C1 segment of cervical spinal cord (tissue), 14 donors: ENCODE measurements at regions not wholly inside any gene's neighbourhood (a gene's known extent, or its start where the extent isn't known, plus 50 kb on each side); places are given as distances from the start of the nearest gene placed in this dataset.

Source experiments
- DNase-seq, 14 donors: peaks; one replicate each; lab custom pipeline; 2025; lab: John Stamatoyannopoulos, UW

GRCh38 chr9:87818308-87818707, 64.4 kb upstream of the SPATA31E1 start:
- no peak for DNase-seq

GRCh38 chr9:87824216-87824875, 58.3 kb upstream of the SPATA31E1 start:
- no peak for DNase-seq

GRCh38 chr9:87824886-87825285, 57.8 kb upstream of the SPATA31E1 start:
- no peak for DNase-seq

- no peak for DNase-seq
Measured at GRCh38 chr9:87826331-87826730, 56.3 kb upstream of the SPATA31E1 start.

- DNase-seq: no peak
Measured at GRCh38 chr9:87827341-87827740, 55.3 kb upstream of the SPATA31E1 start.

- no peak for DNase-seq
Measured at GRCh38 chr9:87829756-87830155, 52.9 kb upstream of the SPATA31E1 start.

- DNase-seq: no peak
Measured at GRCh38 chr9:87830446-87830845, 52.2 kb upstream of the SPATA31E1 start.

- no peak for DNase-seq
Measured at GRCh38 chr9:87831159-87831558, 51.5 kb upstream of the SPATA31E1 start.
